Hepatocyte (in vitro differentiated cells): ENCODE measurements at regions not wholly inside any gene's neighbourhood (a gene's known extent, or its start where the extent isn't known, plus 50 kb on each side); places are given as distances from the start of the nearest gene placed in this dataset.
A peak's percentile ranks its signal among the peaks of the same experiment; 100 is the strongest.

Experiments used
- DNase-seq: peaks from one replicate; pipeline ENCODE4 v3.0.0-alpha.2; 2016; ENCODE audit warnings: low spot score
- H2AFZ ChIP-seq: fragments of 200-600 bp; sonication (generic); 2 replicates; pipeline ENCODE4 v1.6.0; 2016; ENCODE audit warnings: antibody characterized with exemption, mild to moderate bottlenecking
- H3K27ac ChIP-seq: fragments of 200-600 bp; sonication (generic); 2 replicates; pipeline ENCODE4 v1.5.1; 2016; ENCODE audit warnings: mild to moderate bottlenecking
- H3K27me3 ChIP-seq: fragments of 200-600 bp; sonication (generic); 2 replicates; pipeline ENCODE4 v1.6.1; 2016
- H3K36me3 ChIP-seq: fragments of 200-600 bp; sonication (generic); replicated peaks from 2 replicates; pipeline ENCODE4 v1.5.1; 2016; ENCODE audit warnings: low read depth; ENCODE audit not compliant: insufficient read depth
- H3K4me1 ChIP-seq: fragments of 200-600 bp; sonication (generic); 2 replicates; pipeline ENCODE4 v1.5.1; 2016; ENCODE audit warnings: mild to moderate bottlenecking, moderate library complexity; ENCODE audit not compliant: insufficient read depth
- H3K4me2 ChIP-seq: fragments of 200-600 bp; sonication (generic); 2 replicates; pipeline ENCODE4 v1.6.0; 2016
- H3K4me3 ChIP-seq: fragments of 200-600 bp; sonication (generic); 2 replicates; pipeline ENCODE4 v1.5.1; 2016; ENCODE audit warnings: mild to moderate bottlenecking
- H3K79me2 ChIP-seq: fragments of 200-600 bp; sonication (generic); 2 replicates; pipeline ENCODE4 v1.6.0; 2017; ENCODE audit warnings: mild to moderate bottlenecking
- H3K9me2 ChIP-seq: fragments of 200-600 bp; sonication (generic); replicated peaks from 2 replicates; pipeline ENCODE4 v1.6.0; 2017; ENCODE audit warnings: mild to moderate bottlenecking; ENCODE audit not compliant: insufficient read depth
- H3K9me3 ChIP-seq: fragments of 200-600 bp; sonication (generic); 2 replicates; pipeline ENCODE4 v1.5.1; 2016; ENCODE audit warnings: low read depth, mild to moderate bottlenecking
- H4K20me1 ChIP-seq: fragments of 200-600 bp; sonication (generic); 2 replicates; pipeline ENCODE4 v1.6.0; 2016; ENCODE audit warnings: mild to moderate bottlenecking; ENCODE audit not compliant: insufficient read depth, poor library complexity, severe bottlenecking
- EZH2 ChIP-seq: fragments of 200-600 bp; sonication (generic); IDR thresholded peaks from 2 replicates; pipeline ENCODE4 v1.6.1; 2016; ENCODE audit warnings: antibody characterized with exemption, mild to moderate bottlenecking, borderline replicate concordance
- EZH2phosphoT487 ChIP-seq: fragments of 200-600 bp; sonication (generic); IDR thresholded peaks from one replicate; pipeline ENCODE4 v1.6.1; 2018; ENCODE audit warnings: antibody characterized with exemption, mild to moderate bottlenecking, low read depth, moderate library complexity; ENCODE audit not compliant: unreplicated experiment, severe bottlenecking
- WGBS: methylation state at CpG from one replicate; pipeline ENCODE4 v1.1.6; 2016; ENCODE audit warnings: low lambda C conversion rate; ENCODE audit errors: missing lambda C conversion rate; 5-methylcytosine and 5-hydroxymethylcytosine counted together
- TF ChIP-seq, protein P1 (sequence below): fragments of 200-600 bp; sonication (generic); IDR thresholded peaks from 2 replicates; pipeline ENCODE4 v1.5.1; 2016; ENCODE audit warnings: antibody characterized with exemption, mild to moderate bottlenecking; ENCODE audit not compliant: poor library complexity

DNA sequence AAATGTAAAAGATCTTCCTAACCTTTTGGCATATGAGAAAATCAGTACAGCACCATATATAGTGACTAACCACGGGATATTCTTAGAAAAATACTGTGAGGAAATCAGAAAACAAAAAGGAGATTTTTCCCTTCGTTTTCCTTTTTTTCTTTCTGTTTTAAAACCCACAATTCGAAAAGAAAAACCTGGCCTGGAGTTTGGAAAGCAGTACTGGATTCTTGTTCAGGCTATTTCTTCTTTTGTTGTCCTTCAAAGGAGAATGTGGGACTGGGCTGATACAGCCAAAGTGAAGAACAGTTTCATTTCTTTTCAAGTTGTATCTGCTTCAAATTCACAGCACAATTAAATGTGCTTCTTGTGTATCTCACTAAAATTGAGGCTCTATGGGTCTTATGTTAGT lies 156.8 kb upstream of the PHYHIPL start:
- DNase-seq: no peak
- Histone ChIP-seq H3K4me3 (no peak overlapping the region), H3K79me2 (no peaks in the 10 kb centered on the region), H3K27ac (no peak overlapping the region), H3K4me1 (no peaks in the 10 kb centered on the region), H3K27me3 (no peaks in the 10 kb centered on the region), H3K4me2 (peak overlapping the region; percentile 62), H3K36me3 (no peaks in the 10 kb centered on the region), H2AFZ (peak overlapping the region; percentile 37), H3K9me2 (no peaks in the 10 kb centered on the region), H4K20me1 (no peaks in the 10 kb centered on the region), H3K9me3 (no peaks in the 10 kb centered on the region)
- TF ChIP-seq, protein P1, sequence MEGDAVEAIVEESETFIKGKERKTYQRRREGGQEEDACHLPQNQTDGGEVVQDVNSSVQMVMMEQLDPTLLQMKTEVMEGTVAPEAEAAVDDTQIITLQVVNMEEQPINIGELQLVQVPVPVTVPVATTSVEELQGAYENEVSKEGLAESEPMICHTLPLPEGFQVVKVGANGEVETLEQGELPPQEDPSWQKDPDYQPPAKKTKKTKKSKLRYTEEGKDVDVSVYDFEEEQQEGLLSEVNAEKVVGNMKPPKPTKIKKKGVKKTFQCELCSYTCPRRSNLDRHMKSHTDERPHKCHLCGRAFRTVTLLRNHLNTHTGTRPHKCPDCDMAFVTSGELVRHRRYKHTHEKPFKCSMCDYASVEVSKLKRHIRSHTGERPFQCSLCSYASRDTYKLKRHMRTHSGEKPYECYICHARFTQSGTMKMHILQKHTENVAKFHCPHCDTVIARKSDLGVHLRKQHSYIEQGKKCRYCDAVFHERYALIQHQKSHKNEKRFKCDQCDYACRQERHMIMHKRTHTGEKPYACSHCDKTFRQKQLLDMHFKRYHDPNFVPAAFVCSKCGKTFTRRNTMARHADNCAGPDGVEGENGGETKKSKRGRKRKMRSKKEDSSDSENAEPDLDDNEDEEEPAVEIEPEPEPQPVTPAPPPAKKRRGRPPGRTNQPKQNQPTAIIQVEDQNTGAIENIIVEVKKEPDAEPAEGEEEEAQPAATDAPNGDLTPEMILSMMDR: no peak
- no peak for TF ChIP-seq EZH2phosphoT487
- no peak for TF ChIP-seq EZH2
- 50% methylated on average over 3 of the region's 3 CpGs for WGBS

DNA sequence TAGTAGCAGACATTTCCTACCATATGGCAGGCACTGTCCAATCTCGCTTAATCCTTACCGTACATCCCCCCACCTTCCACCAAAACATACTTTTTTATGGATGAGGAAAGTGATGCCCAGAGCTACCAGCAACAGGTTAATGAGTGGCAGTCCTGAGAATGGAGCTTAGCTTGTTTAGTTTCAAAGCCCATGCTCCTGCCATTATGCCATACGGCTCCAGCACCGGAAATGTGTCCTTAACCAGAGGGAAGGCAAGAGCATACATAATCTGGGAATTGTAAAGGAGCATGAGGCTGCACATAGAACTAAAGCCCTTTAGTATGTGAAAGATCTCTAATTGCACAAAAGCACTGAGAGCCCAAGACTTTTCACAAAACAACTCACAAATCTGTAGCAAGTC lies 155.9 kb upstream of the PHYHIPL start:
- Histone ChIP-seq H3K4me2 (no peak overlapping the region), H3K4me3 (no peak overlapping the region), H3K27ac (no peak overlapping the region), H2AFZ (no peak overlapping the region), H3K9me3 (no peaks in the 10 kb centered on the region), H4K20me1 (no peaks in the 10 kb centered on the region), H3K27me3 (no peaks in the 10 kb centered on the region), H3K36me3 (no peaks in the 10 kb centered on the region), H3K79me2 (no peaks in the 10 kb centered on the region), H3K9me2 (no peaks in the 10 kb centered on the region), H3K4me1 (no peaks in the 10 kb centered on the region)
- DNase-seq: no peak
- WGBS: 93% methylated on average over 4 of the region's 4 CpGs
- TF ChIP-seq EZH2phosphoT487: no peak
- TF ChIP-seq, protein P1: no peak
- no peak for TF ChIP-seq EZH2

DNA sequence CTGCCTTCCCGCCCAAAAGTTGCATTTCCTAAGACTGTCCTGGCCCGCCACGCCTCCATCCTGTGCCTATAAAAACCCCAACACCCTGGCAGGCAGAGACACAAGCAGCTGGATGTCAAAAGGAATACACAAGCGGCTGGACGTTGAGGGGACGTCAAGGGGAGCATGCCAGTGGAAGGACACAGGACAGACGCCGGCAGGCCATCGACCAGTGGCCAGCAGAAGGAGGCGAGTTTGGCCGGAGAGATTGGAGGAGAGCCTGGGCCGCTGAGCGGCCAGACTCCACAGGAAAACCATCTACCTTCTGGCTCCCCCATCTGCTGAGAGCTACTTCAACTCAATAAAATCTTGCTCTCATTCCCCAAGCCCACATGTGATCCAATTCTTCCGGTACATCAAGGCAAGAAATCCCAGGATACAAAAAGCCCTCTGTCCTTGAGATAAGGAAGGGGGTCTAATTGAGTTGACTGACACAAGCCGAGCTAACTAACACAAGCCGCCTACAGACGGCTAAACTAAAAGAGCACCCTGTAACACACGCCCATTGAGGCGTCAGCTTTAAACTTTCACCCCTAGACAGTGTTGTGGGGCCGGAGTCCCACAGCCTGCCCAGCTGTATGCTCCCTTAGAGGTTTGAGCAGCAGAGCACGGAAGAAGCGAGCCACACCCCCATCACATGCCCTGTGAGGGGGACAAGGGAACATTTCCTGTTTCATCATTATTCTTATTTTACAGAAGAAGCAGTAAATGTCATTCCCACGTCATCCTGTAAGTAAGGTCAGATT lies 150.3 kb upstream of the PHYHIPL start:
- Histone ChIP-seq H3K9me2 (no peaks in the 10 kb centered on the region), H3K36me3 (no peaks in the 10 kb centered on the region), H2AFZ (no peak overlapping the region), H3K4me1 (no peaks in the 10 kb centered on the region), H3K4me2 (no peak overlapping the region), H3K79me2 (no peaks in the 10 kb centered on the region), H3K9me3 (no peaks in the 10 kb centered on the region), H3K4me3 (no peak overlapping the region), H3K27me3 (no peaks in the 10 kb centered on the region), H3K27ac (no peak overlapping the region), H4K20me1 (no peaks in the 10 kb centered on the region)
- peak; percentile 18 for DNase-seq
- 82% methylated on average over 23 of the region's 23 CpGs for WGBS
- TF ChIP-seq EZH2phosphoT487 (no peak), EZH2 (no peak)
- TF ChIP-seq, protein P1: no peak
